ENCODE measurements at regions not wholly inside any gene's neighbourhood (a gene's known extent, or its start where the extent isn't known, plus 50 kb on each side); places are given as distances from the start of the nearest gene placed in this dataset.
A peak's percentile ranks its signal among the peaks of the same experiment; 100 is the strongest.
"Not testable (repeated sequence)": the region's sequence is repeated elsewhere in the genome, so short reads cannot be mapped to it uniquely, and the experiment has no call there.

DNA sequence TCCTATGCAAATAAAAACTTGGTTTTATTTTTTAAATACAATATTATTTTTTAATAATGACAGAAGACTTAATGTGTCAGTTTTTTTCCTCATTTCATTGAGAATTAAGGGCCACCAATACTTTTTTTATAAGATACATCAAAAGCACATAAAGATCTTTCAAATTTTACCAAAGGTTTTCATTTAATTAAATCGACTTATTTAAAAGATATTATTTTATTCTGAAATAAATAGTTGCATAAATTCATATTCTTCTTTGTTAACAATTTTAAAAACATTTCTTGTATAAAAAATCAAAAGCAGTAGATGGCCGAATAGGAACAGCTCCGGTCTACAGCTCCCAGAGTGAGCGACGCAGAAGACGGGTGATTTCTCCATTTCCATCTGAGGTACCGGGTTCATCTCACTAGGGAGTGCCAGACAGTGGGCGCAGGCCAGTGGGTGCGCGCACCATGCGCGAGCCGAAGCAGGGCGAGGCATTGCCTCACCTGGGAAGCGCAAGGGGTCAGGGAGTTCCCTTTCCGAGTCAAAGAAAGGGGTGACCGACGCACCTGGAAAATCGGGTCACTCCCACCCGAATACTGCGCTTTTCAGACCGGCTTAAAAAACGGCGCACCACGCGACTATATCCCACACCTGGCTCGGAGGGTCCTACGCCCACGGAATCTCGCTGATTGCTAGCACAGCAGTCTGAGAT is 374.6 kb upstream of the NPVF start:
- DNase-seq: not testable (repeated sequence)

DNA sequence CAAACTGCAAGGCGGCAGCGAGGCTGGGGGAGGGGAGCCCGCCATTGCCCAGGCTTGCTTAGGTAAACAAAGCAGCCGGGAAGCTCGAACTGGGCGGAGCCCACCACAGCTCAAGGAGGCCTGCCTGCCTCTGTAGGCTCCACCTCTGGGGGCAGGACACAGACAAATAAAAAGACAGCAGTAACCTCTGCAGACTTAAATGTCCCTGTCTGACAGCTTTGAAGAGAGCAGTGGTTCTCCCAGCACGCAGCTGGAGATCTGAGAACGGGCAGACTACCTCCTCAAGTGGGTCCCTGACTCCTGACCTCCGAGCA is 375.1 kb upstream of the NPVF start:
- not testable (repeated sequence) for DNase-seq

- no peak for DNase-seq
Observed at GRCh38 chr7:25611196-25611595, 382.9 kb upstream of the NPVF start.

GRCh38 chr7:25613912-25614311 is 385.6 kb upstream of the NPVF start:
- no peak for DNase-seq

GRCh38 chr7:25614415-25614814 is 386.1 kb upstream of the NPVF start:
- DNase-seq: no peak

- no peak for DNase-seq
Observed at GRCh38 chr7:25615003-25615402, 386.7 kb upstream of the NPVF start.

DNA sequence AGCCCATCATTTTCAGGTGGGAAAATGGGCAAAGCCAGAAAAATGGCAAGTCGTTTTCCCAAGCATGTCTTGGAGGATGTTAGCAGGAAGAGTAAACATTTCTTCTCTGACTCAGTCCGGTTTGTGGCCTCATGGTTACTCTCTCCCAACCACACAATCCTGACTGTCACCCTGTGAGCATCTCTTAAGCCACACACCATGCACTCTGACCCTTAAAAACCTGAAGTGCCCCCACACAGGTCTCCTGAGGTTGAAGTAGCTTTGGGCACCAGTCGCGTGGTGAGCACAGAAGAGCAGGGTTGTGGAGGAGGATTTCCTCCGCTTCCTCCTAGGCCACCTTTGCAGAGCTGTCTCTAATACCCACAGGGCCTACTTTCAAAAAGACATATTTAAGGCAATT is 387.3 kb upstream of the NPVF start:
- no peak for DNase-seq

DNA sequence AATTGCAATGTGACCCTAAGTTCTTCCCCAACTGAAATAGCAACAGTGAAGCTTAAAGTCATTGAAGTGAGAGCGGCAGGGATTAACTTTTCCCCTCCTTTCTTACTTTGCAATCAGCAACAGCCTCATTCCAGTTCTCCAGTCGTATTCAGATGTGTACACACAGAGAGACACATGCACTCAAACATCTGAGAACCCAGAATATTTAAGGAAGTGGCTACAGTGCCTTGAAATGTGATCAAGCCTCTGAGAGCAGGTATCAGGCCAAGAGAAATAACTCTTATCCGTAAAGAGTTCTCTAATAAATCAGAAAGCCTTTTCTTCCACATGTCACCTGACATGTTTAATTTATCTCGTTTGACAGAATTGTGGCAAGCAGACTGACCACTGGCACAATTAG is 388.9 kb upstream of the NPVF start:
- DNase-seq: no peak

GRCh38 chr7:25617673-25618072 is 389.4 kb upstream of the NPVF start:
- DNase-seq: no peak

GRCh38 chr7:25619381-25619780 is 391.1 kb upstream of the NPVF start:
- no peak for DNase-seq

- peak; percentile 16 for DNase-seq
Observed at GRCh38 chr7:25619963-25620799, 391.9 kb upstream of the NPVF start.

GRCh38 chr7:25621993-25622392 is 393.7 kb upstream of the NPVF start:
- no peak for DNase-seq

- DNase-seq: no peak
Observed at GRCh38 chr7:25622695-25623094, 394.4 kb upstream of the NPVF start.

- no peak for DNase-seq
Observed at GRCh38 chr7:25624051-25624450, 395.8 kb upstream of the NPVF start.

DNA sequence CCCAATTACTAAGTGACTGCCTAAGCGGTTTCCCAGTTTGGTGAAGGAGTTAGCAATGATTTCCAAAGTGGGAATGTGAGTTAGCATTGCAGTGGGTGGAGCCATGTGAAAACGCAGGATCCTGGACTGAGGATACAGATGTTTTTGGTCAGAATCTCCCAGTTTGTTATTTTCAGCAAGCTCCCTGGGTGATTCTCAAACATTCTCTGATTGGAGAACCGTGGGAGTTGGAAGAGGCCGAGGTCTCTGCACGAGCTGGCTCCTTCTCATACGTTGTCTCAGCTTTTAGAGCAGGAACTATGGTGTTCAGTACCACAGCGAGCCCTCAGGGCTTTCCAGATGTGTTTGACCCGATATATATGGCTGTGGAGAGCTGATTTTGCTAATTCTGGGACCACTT is 396.5 kb upstream of the NPVF start:
- DNase-seq: no peak

DNA sequence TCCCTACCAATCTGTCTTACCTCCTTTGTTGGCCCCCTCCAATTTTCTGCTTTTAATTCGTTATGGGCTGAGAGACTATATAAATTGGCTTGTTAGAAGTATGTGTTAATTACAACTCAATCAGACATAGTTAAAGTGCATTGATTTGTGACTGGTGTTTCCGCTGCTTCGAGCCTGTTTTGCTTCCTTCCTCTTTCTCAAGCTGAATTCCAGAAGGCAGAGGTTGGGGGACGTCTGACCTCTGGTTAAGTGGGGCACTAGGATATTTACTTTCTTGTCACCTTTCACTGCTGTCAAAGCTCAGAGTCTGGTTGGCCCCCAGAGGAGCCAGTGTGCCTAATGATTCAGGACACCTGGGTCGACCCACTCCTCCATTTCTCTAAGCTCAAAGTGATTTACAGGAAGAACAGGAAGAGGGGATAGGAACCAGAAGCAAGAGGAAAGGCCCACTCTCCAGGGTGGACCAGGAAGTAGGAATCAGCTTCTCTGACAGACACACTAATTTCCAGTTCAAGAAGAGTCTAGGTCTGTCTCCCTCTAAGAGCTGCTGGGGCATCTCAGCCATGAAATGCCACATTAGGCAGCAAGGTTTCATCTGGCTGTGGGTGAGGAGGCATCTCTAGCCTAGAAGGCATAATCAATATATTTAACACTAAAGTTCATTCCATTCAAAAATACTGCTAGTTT is 397.2 kb upstream of the NPVF start:
- no peak for DNase-seq

DNA sequence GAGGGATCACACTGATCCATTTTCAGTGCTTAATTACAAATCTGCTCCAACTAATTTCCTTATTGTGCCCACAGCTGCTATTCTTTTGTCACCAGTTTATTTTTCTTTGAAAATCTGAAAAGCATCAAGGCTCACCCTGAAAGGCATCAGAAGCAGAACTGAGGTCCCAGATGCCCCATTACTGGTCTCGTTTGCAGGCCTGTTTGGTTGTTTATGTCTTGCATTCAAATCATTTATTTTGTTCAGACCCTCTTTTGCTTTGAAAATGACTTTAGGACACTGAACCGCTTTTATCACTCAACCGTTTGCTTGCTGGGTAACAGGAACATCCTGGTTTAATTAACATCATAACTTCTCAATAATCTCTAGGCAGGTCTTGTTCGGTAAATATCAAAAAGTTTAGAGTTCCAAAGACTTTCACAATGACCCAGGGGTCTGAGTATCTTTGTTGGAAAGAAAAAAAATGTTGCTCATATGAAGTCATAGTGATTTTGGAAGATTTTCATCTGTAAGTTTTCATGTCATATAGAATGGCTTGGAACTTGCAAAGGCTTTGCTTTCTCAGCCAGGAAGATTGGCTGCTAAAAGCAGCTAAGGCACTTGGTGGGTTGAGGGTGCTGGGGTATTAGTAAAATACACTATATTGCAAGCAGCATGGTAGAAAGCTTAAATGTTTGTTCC is 398.3 kb upstream of the NPVF start:
- no peak for DNase-seq

DNA sequence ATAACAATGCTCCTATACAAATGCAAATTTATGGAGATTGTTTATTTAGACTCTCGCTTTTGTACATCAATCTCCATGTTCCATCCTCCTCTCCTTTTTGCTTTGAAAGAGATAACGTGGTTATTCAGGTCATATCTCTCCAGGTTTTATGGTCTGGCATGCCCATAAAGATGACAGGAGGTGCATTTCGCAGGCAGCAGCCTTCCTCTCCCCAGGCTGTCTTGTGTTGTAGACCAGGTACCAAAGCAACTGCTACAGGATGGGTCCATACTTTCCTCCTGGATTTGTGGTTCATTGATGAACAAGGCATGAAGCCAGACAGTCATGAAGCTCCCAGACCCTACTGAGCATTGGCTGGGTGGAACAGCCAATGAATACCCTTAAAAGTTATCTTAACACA is 400.2 kb upstream of the NPVF start:
- no peak for DNase-seq

DNA sequence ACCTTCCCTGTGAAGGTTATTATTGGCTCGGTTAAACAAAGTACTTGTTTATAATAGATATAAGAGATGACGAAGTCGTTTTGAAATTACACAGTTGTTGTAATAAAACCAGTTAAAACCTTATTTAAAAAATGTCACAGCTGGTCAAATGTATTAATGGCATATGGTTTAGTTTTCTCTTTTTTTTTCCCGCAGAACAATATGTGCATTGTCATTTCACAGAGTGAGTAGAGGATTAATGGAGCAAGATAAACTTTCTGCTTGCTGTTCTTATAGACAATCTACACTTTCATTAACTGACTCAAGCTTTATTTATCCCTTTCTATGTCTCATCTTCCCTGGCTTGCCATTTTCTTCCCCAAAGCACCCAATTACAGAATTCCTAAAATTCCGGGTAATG is 404.3 kb upstream of the NPVF start:
- DNase-seq: no peak

DNA sequence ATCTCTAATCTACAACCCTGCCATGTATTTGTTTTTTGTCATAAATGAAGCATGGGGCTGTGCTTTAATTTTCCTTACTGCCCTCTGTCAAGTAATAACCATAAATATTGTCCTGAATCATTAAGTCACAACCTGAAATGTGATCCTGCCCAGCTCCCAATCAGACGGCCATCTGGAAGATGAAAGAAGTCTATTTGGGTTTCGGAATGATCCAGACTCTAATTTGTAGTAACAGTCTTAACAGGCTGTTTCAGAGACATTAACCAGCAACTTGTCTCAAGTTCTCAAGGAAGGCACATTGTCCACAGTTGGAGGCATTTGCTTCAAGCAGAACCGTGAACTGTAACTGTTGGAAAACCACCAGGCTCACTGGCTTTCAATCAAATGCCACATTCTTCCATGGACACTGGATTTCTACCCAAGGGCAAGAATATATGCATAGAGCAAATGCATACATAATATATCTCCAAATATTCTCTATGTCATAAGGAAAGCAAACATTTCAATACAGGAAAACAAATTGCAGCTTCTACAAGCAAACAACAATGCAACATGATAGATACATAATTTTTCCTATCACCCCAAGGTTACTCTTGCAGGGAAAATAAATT is 405.2 kb upstream of the NPVF start:
- no peak for DNase-seq

DNA sequence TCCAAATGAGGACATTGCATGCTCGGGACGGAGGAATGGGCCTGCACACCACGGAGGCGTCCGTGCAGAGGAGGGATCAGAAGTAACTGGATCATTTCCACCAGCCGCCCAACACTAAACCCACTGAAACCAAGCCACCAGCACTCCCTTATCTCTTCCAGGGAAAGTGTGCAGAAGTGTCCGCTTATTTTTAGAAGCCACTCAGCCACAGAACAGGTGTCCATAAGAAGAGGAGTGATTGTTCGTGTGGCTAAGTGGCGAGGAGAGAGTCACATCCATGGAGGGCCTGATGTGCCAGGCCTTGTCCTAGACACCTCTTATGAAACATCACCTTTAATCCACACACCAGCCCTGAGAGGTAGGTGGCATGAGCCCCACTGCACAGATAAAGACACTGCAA is 407.9 kb upstream of the NPVF start:
- no peak for DNase-seq

GRCh38 chr7:25636871-25637283 is 408.6 kb upstream of the NPVF start:
- DNase-seq: no peak

- no peak for DNase-seq
Observed at GRCh38 chr7:25638068-25638467, 409.8 kb upstream of the NPVF start.

Data from CD4-positive, alpha-beta T cell treated with Interleukin-12 subunit alpha and Interleukin-12 subunit beta, for 1 hour (primary cell).